ENCODE measurements at regions not wholly inside any gene's neighbourhood (a gene's known extent, or its start where the extent isn't known, plus 50 kb on each side); places are given as distances from the start of the nearest gene placed in this dataset.
A peak's percentile ranks its signal among the peaks of the same experiment; 100 is the strongest.
"Not testable (repeated sequence)": the region's sequence is repeated elsewhere in the genome, so short reads cannot be mapped to it uniquely, and the experiment has no call there.

- no peak overlapping the region for H3K4me3 ChIP-seq
- no peak for DNase-seq
- H3K36me3 ChIP-seq, result no peaks in the 10 kb centered on the region
- no peak overlapping the region for H3K27ac ChIP-seq
- WGBS, 2 donors, result 88 to 94% methylated on average over 3 of the region's 3 CpGs
- H3K27me3 ChIP-seq, result peaks cover 0 to 3% (median 0%) of the 10 kb centered on the region in 3 donors
- no peak for TF ChIP-seq POLR2AphosphoS5 (IDR thresholded peaks at IDR 0.05)
- no peak for TF ChIP-seq EP300 (IDR thresholded peaks at IDR 0.05)
- no peak for TF ChIP-seq POLR2A (IDR thresholded peaks at IDR 0.05)
- no peak for TF ChIP-seq CTCF (IDR thresholded peaks at IDR 0.05)
- H3K9me3 ChIP-seq, result no peaks in the 10 kb centered on the region
- intact Hi-C loops (cut with DNase I), result no loop called here
- H3K4me1 ChIP-seq, result no peaks in the 10 kb centered on the region
Observed at GRCh38 chr1:234780112-234780511, 170.1 kb upstream of the IRF2BP2 start.

- not testable (repeated sequence) for H3K27me3 ChIP-seq
Observed at GRCh38 chr1:234779600-234779999, 169.6 kb upstream of the IRF2BP2 start.

GRCh38 chr1:234779160-234779538, 169.2 kb upstream of the IRF2BP2 start:
- DNase-seq, result no peak
- TF ChIP-seq EP300 (IDR thresholded peaks at IDR 0.05), result no peak
- TF ChIP-seq CTCF (IDR thresholded peaks at IDR 0.05), result peak in 1 of 4 experiments; percentile 5
- H3K27me3 ChIP-seq, result peaks cover 0 to 3% (median 0%) of the 10 kb centered on the region in 3 donors

More at GRCh38 chr1:234779600-234779999, 169.6 kb upstream of the IRF2BP2 start:
- H3K4me1 ChIP-seq; DNase-seq; H3K4me3 ChIP-seq; H3K9me3 ChIP-seq; H3K27ac ChIP-seq; H3K36me3 ChIP-seq; intact Hi-C loops (cut with DNase I): not testable (repeated sequence)
- 90 to 93% methylated on average over 5 of the region's 5 CpGs for WGBS, 2 donors

GRCh38 chr1:234778221-234779159, 168.5 kb upstream of the IRF2BP2 start:
- TF ChIP-seq POLR2A (IDR thresholded peaks at IDR 0.05), result no peak
- no peak for TF ChIP-seq CTCF (IDR thresholded peaks at IDR 0.05)
- TF ChIP-seq EP300 (IDR thresholded peaks at IDR 0.05), result no peak
- TF ChIP-seq POLR2AphosphoS5 (IDR thresholded peaks at IDR 0.05), result no peak
- peak; percentile 76 for DNase-seq
- no peak overlapping the region for H3K27ac ChIP-seq
- H3K9me3 ChIP-seq, result no peaks in the 10 kb centered on the region
- 71 to 83% methylated on average over 22 of the region's 22 CpGs for WGBS, 2 donors
- H3K27me3 ChIP-seq, result peaks cover 0 to 3% (median 0%) of the 10 kb centered on the region in 3 donors
- intact Hi-C loops (cut with DNase I), result no loop called here
- no peaks in the 10 kb centered on the region for H3K36me3 ChIP-seq
- no peaks in the 10 kb centered on the region for H3K4me1 ChIP-seq
- H3K4me3 ChIP-seq, result no peak overlapping the region

More at GRCh38 chr1:234779160-234779538, 169.2 kb upstream of the IRF2BP2 start:
- no peak overlapping the region for H3K27ac ChIP-seq
- H3K4me3 ChIP-seq, result no peak overlapping the region
- 83 to 86% methylated on average over 7 of the region's 7 CpGs for WGBS, 2 donors
- H3K36me3 ChIP-seq, result no peaks in the 10 kb centered on the region
- intact Hi-C loops (cut with DNase I), result no loop called here
- no peaks in the 10 kb centered on the region for H3K9me3 ChIP-seq
- H3K4me1 ChIP-seq, result no peaks in the 10 kb centered on the region

- Histone ChIP-seq H3K9me3 (no peaks in the 10 kb centered on the region), H3K27ac (no peak overlapping the region), H3K4me1 (peaks cover 0 to under 1% (median 0%) of the 10 kb centered on the region in 4 donors), H3K36me3 (no peaks in the 10 kb centered on the region), H3K27me3 (peaks cover 0 to 3% (median 0%) of the 10 kb centered on the region in 3 donors), H3K4me3 (no peak overlapping the region)
- intact Hi-C loops (cut with DNase I), result no loop called here
- no peak for DNase-seq
- 66 to 88% methylated on average over 1 of the region's 1 CpG for WGBS, 2 donors
- no peak for TF ChIP-seq POLR2A (IDR thresholded peaks at IDR 0.05)
- no peak for TF ChIP-seq EP300 (IDR thresholded peaks at IDR 0.05)
- TF ChIP-seq POLR2AphosphoS5 (IDR thresholded peaks at IDR 0.05), result no peak
- TF ChIP-seq CTCF (IDR thresholded peaks at IDR 0.05), result no peak
Observed at GRCh38 chr1:234777856-234778220, 167.9 kb upstream of the IRF2BP2 start.
